ENCODE measurements at regions not wholly inside any gene's neighbourhood (a gene's known extent, or its start where the extent isn't known, plus 50 kb on each side); places are given as distances from the start of the nearest gene placed in this dataset.

DNA sequence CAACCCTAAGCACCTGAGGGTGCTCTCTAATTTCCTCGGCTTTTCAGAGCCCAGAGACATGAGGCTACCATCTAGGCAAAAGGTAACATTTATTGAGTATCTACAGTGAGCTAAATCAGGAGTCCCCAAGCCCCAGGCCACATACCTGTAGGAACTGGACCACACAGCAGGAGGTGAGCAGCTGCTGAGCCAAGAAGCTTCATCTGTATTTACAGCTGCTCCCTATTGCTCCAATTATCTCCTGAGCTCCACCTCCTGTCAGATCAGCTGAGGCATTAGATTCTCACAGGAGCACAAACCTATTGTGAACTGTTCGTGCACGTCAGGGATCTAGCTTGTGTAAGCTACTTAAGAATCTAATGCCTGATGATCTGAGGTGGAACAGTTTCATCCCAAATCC, 70.2 kb downstream of the RND3 start:
- DNase-seq (ENCODE audit: low read depth) = no peak

DNA sequence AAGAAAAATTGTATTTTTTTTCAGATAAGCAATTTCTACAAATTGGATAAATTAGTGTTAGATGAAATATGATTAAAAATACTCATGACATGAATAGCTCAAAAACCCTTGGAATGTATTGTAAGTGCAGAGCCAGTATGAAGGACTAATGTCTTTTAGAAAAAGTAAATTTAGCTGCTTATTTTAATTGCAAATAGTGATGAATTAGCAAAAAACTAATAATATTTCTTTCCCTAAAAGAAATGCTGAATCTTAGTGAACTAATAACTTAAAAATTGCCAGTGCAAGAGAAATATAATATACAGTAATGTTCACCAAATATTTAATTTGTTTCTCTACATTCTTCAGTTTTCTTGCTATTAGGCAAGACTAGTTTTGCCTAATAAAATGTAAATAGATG, 72.4 kb downstream of the RND3 start:
- DNase-seq (ENCODE audit: low read depth) = no peak

DNA sequence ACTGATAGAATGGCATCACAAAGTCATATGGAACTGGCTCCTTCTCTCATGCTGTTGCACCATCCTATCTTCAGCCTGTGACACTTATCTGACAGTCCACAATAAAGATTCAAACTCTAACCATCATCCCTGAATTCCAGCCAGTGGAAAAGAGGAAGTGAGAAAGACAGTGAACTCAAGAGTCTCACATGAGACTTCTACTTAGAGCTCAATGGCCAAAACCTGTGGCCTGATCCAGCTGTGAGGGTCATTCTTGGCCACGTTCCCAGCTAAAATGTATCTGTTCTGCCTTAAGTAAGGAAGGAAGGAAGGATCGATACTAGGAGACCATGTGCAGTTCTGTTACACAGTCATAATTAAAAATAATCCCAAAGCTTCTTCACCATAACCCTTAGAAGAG, 73.6 kb downstream of the RND3 start:
- no peak for DNase-seq (ENCODE audit: low read depth)

DNA sequence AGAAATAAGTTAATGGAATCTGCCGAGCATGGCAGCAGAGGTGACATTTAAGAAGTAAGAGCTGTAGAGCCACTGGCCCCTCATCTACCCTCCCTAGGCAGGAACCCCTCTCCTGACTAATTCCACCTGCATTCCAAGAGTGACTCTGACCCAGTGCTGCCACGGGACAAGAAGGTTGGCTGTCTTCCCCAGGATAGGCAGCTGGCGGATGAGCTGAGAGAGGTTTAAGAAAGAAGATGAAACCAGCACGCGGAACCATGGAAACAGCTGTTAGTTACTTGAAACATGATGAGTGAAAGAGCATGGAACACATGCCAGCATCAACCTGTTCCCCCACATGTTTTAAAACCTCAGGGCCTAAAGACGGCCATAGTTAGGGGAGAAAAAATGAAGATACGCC, 74.1 kb downstream of the RND3 start:
- DNase-seq (ENCODE audit: low read depth) = no peak

DNA sequence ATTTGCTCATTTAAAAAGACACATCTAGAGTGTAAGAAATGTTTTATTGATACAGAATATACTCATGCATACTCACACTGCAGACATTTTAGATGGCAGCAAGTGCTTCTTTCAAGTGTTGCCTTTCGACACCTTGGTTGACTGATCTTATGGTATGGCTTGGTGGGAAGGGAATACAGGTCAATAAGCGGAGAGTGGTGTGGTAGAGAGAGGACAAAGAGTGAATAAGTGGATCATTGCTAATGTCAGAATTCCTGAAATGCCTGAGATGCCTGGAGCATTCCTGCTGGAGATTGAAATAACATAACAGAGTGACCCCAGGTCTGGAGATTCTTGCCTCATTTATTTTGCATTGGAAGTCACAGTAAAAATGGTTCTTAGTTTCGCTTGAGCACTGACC, 76.7 kb downstream of the RND3 start:
- DNase-seq (ENCODE audit: low read depth) = peak; percentile 71

DNA sequence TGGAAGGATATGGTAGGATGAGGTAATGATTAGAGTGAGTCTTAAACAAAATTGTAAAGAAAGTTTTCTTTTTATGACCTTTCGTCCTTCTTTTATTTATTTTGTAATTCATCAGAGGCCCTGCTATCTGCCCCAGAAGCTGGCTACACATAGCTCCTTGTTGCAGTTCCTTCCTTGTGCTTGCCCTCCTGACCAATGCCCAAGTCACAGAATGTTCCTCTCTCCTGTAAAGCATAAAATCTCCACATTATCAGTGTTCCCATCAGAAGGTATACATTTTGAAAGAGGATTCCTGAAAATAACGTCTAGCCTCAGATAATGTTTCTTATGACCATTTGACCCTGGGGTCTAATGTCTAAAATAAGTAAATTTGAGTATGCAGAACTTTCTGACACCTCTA, 78.3 kb downstream of the RND3 start:
- no peak for DNase-seq (ENCODE audit: low read depth)

DNA sequence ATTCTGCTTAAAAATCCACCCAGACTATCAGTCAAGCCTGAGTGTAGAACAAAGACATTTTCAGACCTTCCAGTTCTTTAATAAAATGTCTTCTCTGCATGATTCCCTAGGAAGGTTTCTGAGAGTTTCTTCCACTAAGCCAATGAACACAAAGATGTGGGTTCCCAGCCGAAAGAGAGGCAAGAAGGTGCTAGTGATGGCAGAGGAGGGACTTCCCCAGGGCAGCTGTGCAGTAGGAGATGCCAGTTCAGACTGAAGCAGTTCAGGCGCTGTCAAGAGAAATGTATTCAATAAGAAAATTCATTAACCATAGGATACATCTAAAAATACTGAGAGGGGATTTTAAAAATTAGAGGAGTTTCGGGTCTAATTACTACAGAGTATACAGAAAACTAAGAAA, 83.3 kb downstream of the RND3 start:
- DNase-seq (ENCODE audit: low read depth) = peak; percentile 6

DNA sequence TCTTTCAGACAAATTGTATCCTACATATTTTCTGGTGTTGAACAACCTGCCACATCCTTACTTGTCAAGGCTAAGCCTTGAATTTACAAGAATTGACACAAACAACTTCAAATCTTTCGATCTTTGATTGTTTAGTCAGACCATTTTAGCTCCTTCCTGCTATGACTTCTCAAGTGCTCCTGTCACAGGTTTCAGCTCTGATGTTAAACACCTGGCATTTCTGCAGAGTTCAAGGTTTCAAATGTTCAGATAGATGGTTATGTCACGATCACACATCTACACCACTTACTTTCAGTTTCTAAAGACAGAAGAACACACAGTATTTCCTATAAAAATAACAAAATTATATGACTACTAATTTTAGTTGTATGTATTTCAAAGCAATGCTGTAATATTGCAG, 84.0 kb downstream of the RND3 start:
- DNase-seq (ENCODE audit: low read depth) = no peak

DNA sequence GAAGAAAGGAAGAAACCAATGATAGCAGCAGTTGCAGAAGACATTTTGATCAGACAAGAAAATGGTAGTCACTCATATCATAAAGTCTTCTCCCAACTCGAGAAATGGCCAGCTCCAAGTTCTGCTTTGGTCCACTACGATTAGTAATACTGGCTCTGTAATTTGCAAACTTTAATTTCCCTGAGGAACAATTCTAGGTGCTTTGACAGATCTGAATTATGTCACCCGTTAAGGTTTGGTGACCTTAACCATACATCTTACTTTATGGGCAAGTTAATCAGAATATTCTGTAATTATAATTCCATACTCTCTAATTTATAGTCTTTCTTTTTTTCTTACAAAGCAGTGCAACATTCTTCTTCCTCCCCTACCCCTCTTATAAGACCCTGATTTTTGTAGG, 84.5 kb downstream of the RND3 start:
- DNase-seq (ENCODE audit: low read depth) = no peak

DNA sequence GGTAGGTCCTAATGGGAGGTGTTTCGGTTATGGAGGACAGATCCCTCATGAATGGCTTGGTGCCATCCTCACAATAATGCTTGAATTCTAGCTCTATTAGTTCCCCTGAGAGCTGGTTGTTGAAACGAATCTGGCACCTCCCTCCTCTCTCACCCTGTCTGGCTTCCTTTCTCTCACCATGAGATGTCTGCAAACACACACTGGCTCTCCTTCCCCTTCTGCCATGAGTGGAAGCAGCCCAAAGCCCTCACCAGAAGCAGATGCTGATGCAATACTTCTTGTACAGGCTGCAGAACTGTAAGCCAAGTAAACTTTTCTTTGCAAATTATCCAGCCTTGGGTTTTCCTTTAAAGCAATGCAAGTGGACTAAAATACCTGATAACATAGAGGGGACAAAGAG, 86.6 kb downstream of the RND3 start:
- no peak for DNase-seq (ENCODE audit: low read depth)

DNA sequence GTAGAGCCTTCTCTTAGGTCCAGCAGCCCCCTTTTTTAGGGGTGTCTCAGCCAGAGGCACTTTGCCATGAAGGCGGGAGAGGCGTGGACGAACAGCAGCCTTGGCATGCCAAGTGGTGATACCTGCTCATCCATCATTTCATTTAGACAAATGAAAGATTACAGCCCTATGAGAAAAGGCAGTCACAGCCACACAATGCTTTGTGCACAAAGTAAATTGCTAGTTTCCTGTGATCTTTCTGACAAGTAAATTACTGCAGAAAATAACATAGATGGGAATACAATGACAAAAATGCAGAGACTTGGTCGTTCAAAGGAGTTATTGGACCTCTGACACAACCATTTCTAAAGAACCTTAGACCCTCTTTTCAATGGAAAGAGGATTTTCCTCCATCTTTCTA, 94.9 kb downstream of the RND3 start:
- DNase-seq (ENCODE audit: low read depth) = no peak

DNA sequence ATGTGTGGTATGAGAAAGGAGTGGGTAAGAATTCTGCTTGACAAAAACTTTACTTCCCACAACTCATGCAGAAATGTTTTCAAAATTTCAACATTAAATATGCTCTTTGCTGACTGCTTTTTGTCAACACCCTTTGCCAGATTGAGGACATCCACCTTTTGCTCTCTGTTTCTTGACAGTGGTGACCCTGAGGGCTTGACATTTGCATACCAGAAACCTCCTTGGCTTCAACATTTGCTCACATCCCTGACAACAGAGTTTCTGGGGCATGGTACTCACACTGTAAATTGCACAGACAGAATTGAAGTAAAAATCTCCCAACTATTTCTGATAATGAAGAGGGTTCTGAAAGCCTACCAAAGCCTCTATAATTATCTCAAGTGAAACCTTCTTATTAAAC, 95.7 kb downstream of the RND3 start:
- no peak for DNase-seq (ENCODE audit: low read depth)

DNA sequence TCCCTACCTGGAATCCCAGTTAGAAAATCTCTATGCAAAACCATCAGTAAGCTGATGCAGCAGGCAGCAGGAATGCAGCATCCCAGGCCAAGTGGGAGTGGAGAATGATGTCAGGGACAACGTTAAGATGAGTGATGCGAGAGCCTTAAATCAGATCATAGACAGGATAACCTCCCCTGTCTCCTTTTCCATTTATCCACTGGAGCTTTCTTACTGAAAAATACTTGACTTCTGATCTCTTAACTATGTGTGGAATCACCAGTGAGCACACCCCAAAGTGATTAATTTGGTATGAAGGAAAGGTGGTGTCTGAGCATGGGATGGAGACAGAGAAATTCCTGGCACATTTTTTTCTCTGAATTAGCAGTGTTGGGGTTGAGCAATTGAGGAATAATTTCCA, 98.0 kb downstream of the RND3 start:
- DNase-seq (ENCODE audit: low read depth) = no peak

DNA sequence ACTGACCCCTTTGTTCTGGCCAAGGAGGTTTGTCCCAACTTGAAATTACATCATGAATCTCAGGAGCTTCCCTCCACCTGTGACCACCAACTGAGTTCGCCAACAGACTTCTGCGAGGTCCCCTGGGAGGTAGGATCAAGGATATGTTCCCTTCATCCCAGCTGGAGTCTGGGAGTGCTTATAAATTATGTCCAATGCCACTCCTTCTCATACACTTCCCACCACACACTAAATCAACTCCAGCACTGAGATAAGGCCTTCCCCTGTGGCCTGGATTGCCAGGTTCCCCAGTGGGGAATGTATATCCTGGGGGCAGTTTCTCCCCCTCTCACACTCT, 99.2 kb downstream of the RND3 start:
- DNase-seq (ENCODE audit: low read depth) = peak; percentile 8

DNA sequence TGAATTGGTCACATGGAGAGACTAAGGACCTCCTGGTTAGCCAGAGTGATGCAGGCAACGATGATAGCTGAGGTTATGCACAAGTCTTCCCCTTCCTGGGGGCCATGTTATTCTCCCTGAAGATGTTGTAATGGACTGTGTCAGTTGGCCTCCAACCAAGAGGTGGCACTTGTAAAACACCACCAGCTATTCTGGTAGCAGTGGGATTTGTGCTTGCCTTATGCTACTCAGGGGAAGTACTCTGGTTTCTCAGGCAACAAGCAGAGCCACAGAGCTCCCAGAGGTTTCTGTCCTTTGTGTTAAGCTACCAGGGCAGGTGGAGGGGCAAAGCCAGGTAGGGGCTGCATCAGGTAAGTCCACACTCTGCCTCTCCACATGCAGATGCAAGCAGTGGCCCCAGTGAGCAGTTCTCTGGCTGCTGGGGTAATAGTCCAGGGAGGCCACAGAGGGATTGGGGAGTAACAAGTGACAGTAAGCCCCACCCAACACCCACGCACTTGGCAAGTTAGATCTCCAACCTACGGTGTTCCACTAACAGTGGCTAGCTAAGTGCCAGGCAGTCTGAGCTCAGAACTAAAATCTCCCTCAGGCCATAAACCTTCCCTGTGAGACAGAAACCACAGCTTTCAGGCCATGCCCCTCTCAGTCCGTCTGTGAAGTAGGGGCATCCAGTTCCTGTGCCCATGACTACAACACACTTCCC, 99.7 kb downstream of the RND3 start:
- DNase-seq (ENCODE audit: low read depth) = peak; percentile 14

DNA sequence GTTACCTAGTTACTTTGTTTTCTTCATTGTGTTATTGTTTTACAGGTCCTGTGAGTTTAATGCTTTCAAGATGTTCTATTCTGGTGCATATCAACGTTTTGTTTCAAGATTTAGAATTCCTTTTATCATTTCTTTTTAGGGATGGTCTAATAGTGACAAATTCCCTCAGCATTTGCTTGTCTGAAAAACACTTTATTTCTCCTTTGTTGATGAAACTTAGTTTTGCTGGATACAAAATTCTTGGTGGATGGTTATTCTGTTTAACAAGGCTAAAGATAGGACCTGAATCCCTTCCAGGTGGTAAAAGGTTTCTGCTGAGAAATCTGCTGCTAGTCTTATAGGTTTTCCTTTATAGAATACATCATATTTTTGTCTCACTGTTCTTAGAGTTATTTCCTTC, 102.3 kb downstream of the RND3 start:
- no peak for DNase-seq (ENCODE audit: low read depth)

DNA sequence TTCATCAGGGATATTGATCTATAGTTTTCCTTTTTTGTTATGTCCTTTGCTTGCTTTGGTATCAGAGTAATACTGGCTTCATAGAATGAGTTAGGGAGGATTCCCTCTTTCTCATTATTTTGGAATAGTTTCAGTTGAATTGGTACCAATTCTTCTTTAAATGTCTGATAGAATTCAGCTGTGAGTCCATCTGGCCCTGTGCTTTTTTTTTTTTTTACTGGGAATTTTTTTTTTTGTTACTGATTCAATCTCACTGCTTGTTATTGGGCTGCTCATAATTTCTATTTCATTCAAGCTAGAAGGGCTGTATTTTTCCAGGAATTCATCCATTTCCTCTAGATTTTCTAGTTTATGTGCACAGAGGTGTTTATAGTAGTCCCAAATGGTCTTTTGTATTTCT, 103.9 kb downstream of the RND3 start:
- no peak for DNase-seq (ENCODE audit: low read depth)

DNA sequence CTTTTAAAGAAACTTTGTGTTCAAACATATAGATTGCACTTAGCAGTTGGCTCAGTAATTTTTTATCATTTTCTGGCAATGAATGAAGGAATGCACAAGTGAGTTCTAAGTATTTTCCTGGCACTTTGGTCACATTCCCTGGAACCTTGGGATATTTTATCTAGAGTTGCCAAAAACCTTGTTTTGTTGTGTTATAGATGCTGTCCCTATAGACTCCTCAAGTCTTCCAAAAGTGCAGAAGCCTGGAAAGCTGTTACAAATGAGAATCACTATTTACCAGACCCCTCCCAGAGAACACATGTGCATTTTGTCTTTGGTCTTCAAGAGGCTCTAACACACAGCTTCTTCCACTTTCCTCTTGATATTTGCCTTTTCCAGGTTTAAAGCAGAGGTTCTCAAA, 108.3 kb downstream of the RND3 start:
- no peak for DNase-seq (ENCODE audit: low read depth)

DNA sequence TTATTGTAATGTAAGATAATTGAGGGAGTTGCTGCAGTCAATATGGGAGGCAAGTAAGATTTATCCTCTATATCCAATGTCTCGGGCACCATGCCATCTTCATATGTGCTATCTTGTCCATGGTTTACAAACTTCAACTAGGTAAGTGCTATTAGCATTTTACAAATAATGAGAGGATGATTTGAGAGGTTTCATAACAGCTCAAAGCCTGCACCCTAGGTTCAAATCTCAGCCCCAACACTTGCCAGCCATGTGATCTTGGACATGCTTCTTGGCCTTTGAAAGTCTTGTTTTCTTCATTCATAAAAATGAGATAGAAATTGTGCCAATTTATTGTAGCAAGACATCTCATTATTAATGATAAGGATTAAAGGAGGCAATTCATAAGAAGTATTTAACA, 108.8 kb downstream of the RND3 start:
- no peak for DNase-seq (ENCODE audit: low read depth)

DNA sequence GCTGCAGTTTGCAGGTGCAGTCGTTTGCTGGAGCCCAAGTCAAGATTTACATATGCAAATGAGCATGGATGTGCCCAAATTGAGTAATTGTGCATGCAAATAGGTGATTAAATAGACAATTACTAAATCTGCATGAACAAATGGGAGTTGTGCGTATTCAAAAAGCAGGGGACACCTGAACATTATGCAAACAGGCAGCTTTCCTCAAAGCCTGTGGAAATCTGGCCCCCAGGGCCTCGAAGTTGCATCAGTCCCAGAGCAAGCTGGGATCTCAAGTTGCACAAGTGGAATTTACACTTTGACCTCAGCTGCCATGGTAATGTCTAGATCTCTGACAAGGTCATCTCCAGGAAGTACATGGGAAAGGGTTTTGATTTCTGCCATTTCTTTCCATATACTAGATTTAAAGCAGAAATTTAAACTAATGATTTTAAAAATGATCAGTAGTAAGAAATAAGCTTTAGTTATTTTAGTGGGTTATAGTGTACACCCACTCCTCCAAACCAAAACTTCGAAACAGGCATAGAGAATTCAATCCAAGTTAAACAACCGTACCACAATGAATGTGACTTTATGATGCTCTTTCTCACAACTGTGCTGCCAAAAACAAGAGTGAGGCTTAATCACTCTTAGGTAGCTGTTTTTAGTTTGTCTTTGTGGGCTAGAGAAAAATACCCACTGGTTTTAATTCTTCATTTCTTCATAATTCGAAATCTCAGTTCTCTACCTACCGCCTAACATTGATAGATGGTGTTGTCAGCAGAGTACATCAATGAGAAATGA, 110.7 kb downstream of the RND3 start:
- no peak for DNase-seq (ENCODE audit: low read depth)

DNA sequence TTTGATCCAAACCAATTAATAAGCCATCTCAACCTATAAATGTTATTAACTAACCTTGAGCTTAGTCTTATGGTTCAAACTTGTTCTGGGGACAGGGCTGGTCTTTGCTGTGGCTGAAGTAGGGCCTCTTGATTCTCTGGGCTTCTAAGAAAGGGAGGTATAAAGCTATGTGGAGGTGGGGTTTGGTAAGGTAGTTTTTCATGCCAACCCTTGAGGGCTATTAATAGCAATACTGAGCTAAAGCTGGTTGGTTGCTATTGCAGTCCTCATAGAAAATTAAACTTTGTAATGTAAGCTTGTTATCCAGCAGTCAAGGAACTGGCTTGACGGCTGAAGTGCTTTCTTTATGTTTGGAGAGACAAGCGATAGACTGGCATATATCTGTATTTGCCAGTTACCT, 112.1 kb downstream of the RND3 start:
- DNase-seq (ENCODE audit: low read depth) = no peak

DNA sequence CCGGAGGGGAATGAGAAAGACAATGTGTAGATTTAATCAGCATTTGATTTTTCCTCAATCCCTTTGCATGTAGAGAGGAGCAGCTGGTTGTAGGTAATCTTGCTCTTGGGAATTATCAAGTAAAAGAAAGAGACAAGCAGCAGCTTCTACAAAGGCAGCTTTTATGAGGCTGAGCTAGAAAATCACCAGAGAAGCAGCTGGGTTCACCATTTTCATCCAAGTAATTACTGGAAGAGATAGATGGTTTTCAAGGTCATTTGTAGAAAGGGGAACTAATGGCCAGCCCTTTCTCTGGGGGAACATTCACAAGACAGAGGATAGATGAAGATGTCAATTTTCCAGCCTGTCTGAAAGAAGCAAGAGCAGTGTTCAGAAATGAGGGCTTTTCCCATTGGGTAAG, 113.0 kb downstream of the RND3 start:
- DNase-seq (ENCODE audit: low read depth) = no peak

DNA sequence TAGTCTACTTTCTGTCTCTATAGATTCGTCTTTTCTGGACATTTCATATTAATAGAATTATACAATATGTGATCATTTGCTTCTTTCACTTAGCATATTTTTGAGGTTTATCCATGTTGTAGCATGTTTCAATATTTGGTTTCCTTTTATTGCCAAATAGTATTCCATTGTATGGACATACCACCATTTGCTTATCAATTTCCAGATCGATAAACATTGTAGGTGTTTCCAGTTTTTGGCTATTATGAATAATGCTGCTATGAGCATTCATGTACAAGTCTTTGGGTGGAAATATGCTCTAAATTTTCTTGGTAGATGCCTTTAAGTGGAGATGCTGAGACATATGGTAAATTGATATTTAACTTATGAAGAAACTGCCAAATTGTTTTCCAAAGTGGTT, 114.1 kb downstream of the RND3 start:
- DNase-seq (ENCODE audit: low read depth) = no peak

All from Daoy (cell line).